ENCODE measurements at regions not wholly inside any gene's neighbourhood (a gene's known extent, or its start where the extent isn't known, plus 50 kb on each side); places are given as distances from the start of the nearest gene placed in this dataset.

DNA sequence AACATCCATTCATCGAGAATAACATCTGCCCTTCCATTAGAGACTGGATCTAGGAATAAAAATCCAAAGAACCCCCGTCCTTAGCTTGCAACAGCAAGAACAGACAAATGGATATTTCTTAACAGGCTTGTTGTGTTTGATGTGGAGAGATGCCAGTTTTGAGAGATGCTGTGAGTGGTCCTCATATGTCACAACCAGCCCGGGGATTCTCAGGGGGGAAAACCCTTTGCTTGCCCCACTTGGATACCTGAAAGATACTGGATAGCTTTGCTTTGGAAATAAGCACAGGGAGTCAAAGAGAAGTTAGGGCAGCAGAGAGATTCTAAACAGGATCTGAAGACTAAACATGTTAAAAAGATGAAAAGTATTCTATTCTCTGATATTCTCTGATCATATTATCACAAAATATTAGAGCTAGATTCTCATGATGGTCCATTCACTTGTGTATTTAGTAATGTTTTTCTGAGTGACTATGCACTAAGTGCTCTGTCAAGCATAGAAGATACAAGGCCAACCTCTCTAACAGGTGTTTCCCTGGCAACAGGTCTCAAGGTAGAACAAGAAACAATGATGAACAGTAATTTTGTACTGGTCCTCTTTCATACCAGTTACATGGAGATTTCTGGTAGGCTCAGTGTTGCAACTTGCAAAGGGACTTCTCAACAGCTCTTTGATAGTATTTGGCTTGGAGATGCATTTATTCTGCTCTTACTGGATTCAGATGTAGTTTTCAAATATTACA lies 348.2 kb downstream of the MYCN start:
- no peak for DNase-seq

DNA sequence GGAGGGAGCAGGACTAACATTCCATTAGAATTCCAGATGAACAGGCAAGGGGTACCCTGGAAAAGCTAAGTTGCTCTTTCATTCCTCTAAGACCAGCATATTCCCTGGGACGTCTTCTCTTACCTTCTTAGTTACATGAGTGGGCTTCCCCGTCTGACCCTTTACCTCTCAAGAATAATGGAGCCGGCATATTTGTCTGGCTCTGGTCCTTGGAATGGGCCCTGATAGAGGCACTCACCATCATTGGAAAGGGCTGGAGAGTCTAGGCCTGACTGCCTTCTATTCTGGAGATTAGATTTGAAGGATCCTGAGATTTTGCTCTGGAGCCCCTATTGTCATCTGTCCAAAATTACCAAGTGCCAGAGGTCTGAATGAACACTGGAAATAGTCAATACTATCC lies 347.5 kb downstream of the MYCN start:
- no peak for DNase-seq

DNA sequence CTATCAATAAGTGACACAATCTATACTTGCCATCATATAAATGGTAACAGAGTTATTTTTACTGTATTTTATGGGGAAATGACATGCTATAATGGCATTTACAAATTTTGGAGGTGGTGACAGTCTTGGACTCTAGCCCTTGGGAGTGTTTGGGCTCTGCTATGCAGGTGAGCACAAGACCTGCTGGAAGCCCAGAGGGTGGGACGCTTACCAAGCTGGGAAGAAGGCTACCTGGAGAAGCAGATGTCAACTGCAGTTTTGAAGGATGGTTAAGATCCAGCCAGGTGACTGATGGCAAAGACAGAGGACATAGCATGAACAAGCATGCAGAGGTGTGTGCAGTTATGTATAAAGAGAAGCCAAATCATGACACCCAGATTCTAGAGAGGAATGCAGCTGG lies 346.9 kb downstream of the MYCN start:
- no peak for DNase-seq

DNA sequence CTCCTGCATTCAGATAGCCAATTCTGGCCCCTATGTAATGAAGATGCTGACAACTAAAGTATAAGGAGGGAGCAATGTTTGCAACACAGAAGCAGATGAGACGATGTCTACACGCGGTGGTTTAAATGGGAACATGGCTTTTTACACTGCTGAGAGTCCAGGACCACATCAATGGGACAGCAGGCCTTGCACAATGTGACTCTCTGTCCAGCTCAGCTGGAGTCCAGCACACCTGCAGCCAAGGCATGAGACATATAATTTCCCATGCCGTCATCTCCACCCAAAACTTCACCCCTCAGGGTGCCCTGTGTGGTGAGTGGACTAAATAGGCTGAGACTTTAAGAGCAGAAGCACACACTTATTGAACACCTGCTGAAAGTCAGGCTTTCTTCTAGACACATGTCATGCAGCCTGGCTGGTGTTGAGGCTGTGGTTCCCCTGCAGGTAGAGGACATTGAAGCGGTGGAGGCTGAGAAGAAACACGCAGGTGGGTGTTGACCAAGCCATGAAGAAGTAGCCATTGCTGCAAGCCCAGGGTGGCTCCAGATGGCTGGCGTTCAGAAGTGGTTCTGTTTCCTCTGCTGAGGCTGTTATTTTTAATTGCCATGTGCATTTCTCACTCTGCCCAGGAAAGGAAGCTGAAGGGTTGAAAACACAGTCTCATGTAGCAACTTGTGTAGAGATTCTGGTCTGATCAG lies 345.6 kb downstream of the MYCN start:
- DNase-seq = no peak

DNA sequence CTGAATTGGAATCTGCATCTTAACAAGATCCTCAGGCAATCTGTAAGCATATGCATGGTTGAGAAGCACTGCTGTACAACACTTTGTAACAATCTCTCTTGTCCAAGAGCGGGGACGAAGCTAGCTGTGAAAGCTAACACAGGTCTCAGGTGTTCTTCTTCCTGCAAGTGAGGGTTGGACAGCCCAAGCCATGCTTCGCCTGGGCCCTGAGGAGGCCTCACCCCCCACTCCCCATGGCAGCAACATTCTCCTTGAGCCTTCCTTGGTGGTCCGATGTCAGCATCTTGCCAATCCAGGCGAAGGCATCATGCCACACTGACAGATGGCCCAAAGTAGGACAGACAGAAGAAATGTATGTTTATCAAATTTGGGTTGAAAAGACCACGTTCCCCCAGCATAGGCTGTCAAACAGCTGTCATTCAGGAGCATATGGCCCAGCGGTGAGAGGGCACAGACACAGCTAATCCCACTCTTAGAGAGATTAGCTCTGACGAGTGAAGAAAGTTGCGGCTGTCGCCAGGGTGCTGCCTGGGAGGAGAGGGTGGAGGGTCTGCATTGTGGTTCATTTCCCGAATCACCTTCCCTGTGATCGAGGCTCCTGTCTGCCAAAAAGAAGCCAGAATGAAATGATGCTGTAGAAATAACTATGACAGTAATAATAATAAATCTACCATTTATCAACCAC lies 344.7 kb downstream of the MYCN start:
- DNase-seq = no peak

DNA sequence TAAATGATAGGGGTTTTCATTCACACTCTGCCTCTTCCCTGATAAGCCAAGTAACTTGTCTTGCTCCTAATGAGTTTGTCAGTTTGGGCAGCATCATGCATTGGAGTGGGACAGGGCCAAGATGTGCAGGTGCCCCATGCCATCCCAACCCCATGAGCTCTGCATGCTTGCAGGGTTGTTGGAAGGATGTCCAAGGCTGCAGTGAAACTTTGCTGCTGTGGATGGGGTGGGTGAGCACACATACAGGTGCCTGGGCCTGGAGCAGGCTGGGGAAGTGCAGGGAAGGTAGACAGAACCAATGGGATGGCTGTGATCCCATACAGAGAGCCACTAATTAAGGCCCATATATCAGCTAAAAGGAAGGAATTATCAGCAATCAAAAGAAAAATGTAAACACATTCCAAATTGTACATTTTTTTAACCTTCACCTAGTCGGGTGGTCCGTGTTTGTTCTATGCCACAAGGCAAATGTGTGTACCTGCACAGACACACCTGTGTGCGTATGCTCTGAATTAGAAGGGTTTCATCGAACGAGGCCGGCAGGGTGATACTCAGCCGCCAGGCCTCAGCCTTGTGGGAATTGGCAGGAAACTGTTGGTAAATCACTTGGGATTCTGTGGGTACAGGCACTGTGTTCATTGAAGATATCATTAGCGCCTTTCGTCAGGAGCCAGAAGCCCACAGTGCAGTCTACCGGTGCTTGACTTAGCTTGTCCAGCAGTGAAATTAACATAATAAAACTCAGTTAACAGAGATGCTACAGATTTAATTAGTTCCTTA lies 342.9 kb downstream of the MYCN start:
- no peak for DNase-seq

DNA sequence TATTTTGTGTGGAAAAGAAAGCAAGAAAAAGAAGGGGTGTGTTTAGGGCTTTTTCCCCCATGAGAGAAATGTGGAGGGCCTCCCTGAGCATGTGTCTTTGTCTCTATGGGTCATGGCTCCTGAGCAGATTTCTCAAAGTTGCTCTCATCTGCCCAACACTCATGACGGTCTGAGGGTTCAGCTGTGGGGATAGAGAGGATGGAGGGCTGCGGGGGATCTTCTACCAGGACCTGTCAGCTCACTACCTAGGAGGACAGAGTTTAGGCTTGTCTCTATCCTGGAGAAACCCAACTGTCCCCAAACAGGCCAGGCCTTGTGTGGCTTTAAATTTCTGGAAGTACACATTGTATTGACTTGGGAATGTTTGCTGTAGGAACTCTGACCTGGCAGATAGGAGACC lies 342.2 kb downstream of the MYCN start:
- no peak for DNase-seq

DNA sequence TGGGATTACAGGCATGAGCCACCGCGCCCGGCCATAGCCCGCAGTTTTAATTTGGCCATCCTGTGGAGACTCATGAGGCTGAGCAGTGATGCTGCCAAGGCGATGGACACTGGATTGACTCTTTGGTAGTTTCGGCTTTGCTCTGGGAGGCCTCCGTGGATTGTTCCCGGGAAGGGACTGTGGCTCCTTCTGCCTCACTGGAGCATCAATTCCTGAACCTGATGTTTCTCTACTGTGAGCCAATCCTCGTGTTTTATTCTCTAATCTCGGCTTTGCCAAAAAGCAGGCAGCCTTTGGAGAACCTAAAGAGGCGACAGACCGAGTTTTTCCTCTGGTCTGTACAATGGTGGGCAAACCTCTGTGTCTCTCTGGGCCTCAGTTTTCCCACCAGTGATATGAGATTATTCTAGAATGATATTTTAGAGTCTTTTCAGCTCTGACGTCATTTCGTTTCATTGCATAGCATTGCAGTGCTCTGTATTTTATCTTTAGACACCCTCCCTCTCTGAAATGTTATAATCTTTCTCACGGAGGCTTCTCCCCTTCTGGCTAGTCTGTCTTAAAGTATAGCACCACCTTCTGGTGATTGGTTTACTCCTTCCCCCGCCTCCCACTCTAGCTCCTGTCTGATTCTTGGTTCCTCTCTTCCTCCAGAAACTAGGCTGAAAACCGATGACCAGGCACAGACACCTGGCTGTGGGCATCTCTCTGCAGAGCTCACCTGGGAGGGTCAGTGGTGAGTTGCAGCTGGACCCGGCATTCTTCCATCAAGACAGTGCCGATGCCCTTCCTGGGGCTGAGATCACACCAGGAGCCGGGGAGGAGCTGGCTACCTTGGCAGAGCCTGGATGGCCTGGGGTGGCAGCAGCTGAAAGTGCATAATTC lies 341.3 kb downstream of the MYCN start:
- no peak for DNase-seq

DNA sequence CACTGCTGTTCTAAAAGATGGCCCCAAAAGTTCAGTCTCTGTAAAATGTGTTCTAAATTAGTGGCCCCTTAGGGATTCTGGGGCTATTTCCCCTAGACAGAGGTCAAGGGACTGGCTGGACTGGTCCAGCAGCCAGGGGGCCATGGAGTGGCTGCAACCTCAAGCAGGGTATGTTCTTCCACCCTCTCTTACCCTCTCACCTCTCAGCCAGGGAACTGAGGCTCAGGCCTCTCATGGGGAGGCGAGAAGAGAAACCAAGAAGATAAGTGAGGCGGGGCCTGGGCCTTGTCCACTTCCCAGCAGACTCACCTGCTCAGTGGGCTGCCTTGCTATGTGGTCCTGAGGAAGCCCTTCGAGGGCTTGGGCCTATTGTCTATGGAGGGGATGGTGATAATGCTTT lies 339.7 kb downstream of the MYCN start:
- no peak for DNase-seq

DNA sequence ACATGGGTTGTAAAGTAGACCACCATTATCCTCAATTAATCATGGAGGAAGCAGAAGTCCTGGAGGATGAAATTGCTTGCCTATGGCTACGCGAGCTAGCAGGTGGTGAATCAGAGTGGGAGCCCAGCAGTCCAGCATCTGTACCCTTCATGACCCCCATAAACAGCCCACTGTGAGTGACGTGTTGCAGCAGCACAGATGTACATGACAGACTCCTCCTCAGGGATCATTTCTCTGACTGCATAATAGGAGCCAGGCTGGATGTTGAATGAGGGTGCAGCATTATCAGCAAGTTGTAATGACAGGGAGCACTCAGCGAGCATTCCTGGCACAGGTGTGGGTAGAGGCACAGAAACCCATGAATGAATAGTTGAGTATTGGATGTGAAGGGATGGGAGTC lies 339.3 kb downstream of the MYCN start:
- DNase-seq = no peak

DNA sequence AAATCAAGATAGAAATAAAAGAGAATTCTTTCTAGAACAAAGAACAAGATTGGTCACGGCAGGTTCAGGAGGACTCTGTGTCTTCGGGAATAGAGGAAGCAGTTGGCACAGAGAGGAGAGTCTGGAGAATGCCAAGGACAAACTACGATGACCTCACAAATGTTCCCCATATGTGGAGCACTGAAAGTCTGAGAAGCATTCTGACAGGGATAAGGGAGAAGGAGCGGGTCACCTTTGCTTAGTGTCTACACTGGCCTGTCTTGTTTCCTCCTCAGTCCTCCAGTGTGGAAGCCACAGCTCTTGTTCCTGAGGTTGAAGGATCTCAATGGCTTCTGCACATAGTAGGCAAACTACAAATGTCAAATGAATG lies 338.8 kb downstream of the MYCN start:
- DNase-seq = no peak

DNA sequence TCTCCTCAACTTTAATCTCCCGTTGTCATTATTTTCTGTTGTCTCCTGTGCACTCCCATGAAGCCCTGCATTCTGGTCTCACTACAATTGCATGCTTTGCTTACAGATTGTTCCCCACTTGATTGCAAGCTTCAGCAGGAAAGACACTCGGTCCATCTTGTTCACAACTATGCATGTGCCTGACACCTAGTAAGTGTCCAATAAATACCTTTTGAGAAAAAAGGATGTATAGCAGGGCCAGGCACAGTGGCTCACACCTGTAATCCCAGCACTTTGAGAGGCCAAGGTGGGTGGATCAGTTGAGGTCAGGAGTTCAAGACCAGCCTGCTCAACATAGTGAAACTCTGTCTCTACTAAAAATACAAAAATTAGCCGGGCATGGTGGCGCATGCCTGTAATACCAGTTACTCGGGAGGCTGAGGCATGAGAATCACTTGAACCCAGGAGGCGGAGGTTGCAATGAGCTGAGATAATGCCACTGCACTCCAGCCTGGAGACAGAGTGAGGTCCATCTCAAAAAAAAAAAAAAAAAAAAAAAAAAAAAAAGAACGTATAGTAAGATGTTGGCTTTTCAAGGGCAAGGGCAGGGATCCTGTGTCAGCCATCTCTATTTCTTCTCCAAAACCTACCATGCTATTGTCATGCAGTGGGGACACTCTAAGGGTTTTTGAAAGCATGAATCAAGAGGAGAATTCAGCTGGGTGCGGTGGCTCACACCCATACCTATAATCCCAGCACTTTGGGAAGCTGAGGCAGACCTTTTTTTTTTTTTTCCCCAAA lies 338.3 kb downstream of the MYCN start:
- DNase-seq = no peak

DNA sequence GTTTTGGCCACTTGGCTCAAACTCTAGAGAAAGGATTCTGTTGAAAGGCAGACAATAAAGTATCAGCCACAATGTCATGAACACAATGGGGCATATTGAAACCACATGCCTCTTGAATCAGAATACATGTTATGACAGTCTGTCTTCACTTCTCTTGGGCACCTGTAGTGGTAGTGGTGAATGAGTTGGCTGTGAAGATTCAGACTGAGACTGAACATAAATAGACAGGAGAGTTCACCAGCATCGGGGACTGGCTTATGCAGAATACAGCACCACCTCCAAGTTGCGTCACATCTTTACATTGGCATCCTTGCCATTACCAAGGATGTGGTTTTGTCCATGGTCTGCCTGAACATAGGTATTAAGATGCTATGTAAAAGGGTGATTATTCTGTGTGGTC lies 336.8 kb downstream of the MYCN start:
- no peak for DNase-seq

DNA sequence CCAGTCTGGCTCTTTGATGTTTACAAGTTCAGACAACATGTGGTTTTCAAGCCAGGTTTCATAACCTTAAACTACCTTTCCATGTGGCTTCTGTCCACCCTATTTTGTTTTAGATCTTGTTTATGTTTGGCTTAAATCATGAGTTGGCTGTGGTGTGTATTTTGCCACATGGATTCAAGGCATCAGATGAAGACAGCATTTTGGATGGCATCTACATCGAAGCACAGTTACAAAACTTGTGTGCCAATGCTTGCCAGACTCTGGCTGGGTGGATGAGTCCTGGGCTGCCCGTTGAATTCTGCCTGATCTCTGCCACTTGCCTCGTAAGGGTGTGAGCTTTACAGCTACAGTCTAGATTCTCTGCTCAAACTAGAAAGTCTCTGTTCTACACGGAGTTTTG lies 335.3 kb downstream of the MYCN start:
- no peak for DNase-seq

DNA sequence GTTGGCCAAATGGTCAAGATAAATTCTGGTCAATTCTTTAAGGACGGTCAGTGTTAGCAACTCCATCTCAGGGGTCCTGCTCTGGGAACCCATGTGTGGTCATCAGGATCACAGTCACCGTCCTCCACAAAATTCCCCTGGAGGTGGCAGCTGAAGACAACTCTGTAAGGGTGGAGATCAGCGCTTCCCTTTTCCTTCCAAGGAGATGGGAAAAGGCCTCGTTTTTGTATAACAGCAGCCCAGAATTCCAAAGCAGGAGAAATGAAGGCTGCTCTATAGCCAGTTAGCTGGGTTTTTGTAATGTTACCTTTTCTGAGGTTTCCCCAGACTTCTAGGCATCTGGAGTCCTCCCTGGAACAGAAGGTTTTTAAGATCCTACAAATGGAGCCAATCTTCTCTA lies 334.8 kb downstream of the MYCN start:
- no peak for DNase-seq

DNA sequence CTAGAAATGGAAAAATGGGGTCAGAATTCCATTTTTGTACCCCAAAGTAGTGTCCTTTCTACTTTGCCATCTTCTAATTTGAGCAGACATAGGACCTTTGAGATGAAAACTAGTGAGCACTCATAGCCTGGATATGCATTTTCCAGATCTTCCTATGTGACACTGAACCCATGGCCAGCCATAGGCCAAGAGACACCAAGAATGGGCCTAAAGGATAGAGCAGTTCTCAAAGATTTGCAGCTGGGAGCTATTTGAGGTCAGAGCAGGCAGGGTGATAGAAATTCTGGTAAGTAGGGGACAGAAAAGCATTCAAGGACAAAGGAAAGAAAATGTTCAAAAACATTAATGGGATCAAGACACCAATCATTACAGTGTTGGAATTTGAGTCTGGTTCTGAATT lies 332.8 kb downstream of the MYCN start:
- DNase-seq = no peak

DNA sequence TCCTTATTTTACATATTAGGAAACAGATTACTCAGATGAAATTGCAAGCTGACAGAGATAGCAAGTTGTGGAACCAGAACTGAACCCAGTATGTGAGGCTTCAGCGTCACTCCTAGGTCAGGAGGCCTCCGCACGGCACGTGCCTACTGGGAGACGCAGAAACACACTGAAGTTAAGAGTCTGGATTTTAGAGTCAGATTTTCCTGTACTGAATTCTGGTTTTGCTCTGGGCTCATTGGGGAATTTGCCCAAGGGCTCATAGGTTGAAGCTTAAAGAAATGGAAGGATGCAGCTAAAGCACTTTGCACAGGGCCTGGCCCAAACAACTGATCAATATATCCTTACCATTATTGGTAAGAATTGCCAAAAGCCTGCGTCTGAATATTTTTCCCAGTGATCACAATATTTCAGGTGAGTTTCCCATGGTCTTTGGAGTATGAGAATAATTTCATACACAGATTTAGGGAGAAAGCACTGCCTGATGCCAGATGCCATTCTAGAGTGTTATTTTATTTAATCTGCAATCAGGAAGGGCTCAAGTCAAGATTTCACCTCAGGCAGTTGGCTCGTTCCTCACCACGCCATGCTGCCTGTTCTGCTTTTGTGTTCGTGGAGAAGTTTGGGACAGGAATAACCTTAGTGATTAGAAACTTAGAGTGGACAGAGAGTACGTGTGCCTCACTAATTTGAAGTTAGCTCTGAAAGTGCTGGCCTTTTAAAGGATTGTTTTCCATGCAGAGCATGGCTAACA lies 331.9 kb downstream of the MYCN start:
- no peak for DNase-seq

DNA sequence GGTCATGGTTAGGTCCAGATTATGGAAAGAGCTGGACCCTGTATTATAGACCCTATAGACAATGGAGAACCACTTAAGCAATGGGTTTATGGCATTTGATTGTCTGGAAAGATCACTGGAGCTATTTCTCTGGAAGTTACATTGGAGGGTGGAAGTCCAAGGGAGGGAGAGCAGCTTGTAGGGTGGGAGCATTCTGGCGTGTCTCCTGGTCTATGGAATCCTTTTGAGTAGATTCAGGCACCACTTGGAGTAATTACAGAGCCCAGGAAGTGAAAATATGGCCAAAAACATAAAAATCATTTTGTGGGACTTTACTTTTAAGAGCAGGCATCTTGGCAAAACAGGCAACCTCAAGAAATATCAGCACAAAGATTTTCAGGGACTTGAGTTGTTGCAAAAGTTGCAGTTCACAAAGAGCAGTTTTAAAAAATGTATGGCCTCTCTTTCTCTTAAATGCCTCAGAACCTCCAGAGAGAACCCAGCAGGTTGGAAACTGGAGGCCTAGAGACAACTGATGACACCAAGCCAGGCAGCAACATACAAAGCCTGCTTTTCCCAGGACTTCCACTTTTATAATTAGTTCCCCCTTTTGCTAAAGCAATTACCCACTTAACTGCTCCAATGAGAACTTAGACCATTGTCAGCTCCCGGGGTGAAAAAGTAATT lies 331.0 kb downstream of the MYCN start:
- DNase-seq = no peak

DNA sequence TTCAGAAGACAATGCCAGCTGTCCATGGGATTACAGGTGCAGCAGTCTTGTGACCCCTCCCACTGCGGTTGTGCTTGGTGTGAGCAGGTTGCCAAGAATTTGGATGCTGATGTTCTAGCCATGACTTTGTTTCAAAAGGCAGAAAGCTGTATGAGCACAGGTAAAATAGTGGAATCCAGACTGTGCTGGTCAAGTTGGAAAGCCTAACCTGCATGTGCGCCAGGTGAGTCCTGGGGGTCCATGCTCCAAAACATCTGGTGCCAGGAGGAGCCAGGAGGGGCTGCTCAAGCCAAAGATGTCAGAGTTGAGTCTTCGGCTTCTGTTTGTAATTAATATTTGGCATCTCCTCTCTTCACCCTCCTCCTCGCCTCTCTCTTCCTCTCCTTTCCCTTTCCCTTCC lies 330.1 kb downstream of the MYCN start:
- DNase-seq = no peak

DNA sequence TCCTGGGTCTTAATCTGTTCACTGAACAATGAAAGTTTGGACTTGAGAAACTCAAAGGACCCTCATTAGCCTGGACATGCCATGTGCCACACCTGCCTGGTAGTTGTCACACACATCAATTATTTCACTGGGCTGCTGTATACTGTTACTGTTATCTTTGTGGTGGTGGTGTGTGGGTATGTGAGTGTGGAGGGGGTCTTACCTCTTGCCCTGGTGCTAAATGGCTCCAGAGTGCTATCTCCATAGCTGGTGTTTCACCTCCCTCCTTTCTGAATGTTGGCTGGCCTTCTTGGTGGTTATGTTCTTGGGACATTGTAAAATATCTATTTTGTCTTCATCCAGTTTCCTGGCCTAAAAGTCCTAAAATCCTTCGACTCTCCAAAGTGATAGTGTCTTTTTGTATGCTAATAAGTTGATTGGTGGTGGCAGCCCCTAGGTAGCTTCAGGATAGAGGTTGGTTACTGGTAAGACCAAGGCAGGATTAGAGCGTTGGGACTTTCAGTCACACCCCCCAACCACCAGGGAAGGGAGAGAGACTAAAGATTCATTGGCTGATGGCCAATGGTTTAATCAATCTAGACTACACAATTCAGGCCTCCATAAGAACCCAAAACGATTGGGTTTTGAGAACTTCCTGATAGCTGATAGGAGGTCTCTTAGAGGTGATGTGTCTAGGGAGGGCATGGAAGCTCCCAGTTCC lies 328.1 kb downstream of the MYCN start:
- no peak for DNase-seq
